HCT116 (cell line): ENCODE measurements at regions not wholly inside any gene's neighbourhood (a gene's known extent, or its start where the extent isn't known, plus 50 kb on each side); places are given as distances from the start of the nearest gene placed in this dataset.

Experiments used
- ATAC-seq: fragments of 200-7000 bp; cut with Tn5 transposase; 2 replicates; pipeline ENCODE4 v1.9.1; 2020; ENCODE audit warnings: mild to moderate bottlenecking, moderate library complexity
- BruUV-seq: library from RNA; stranded (reverse); fragments of 400-500 nt; replicated peaks from 2 replicates; lab custom pipeline; 2021; lab: Mats Ljungman, UMichigan
- CTCF ChIA-PET: fragments of 300-600 bp; sonication (Branson Sonifier 250); formaldehyde crosslinking; loops from one replicate; lab custom pipeline; 2021; ENCODE audit warnings: antibody characterized with exemption; lab: Charles Lee
- POLR2A ChIA-PET: fragments of 300-600, 350-600 bp; sonication (Branson Sonifier 250); formaldehyde crosslinking; loops from one replicate; lab custom pipeline; 2021; ENCODE audit warnings: antibody characterized with exemption; lab: Charles Lee
- RAD21 ChIA-PET, 2 experiments: fragments of 300-600 bp; sonication (Branson Sonifier 250); formaldehyde crosslinking; loops; one replicate each; lab custom pipeline; 2023; ENCODE audit warnings: low total read pairs in 2 of 2; ENCODE audit not compliant: uncharacterized antibody in 2 of 2, unreplicated experiment in 2 of 2, low non-redundant PET in 1 of 2; lab: Charles Lee
- DNase-seq: peaks from one replicate; pipeline ENCODE4 v3.0.0-alpha.2; 2010; ENCODE audit warnings: low read depth, low spot score
- H2AFZ ChIP-seq: fragments of 200-600 bp; shearing (Covaris generic), sonication (generic); 2 replicates; pipeline ENCODE4 v1.6.1; 2017; ENCODE audit warnings: low read depth, mixed run types, mixed read lengths, antibody characterized with exemption, low read length; ENCODE audit not compliant: poor library complexity, severe bottlenecking
- H3K27ac ChIP-seq: 2 replicates; pipeline ENCODE4 v1.5.1; 2012; ENCODE audit warnings: low read depth, low read length
- H3K27me3 ChIP-seq: fragments of 200-600 bp; sonication (generic); 2 replicates; pipeline ENCODE4 v1.6.1; 2016; ENCODE audit warnings: mixed run types, low read length, mixed read lengths; ENCODE audit not compliant: insufficient read depth
- H3K36me3 ChIP-seq, 2 experiments: fragments of 200-500 bp in 1 of 2; fragments of 200-600 bp in 1 of 2; sonication (Bioruptor generic) in 1 of 2; sonication (generic) in 1 of 2; 2 replicates each; pipeline versions ENCODE4 v1.5.1 to v1.6.1; 2014 to 2016; ENCODE audit warnings: low read length in 2 of 2, inconsistent platforms in 1 of 2, mixed read lengths in 1 of 2, mixed run types in 1 of 2; ENCODE audit not compliant: insufficient read depth in 2 of 2, control insufficient read depth in 1 of 2
- H3K4me1 ChIP-seq, 2 experiments: fragments of 200-600 bp in 1 of 2; sonication (generic) in 1 of 2; 2 replicates each; pipeline versions ENCODE4 v1.5.1 to v1.6.1; 2012 to 2017; ENCODE audit warnings: low read length in 2 of 2, inconsistent platforms in 1 of 2, mild to moderate bottlenecking in 1 of 2, mixed read lengths in 1 of 2, mixed run types in 1 of 2, moderate library complexity in 1 of 2; ENCODE audit not compliant: insufficient read depth in 2 of 2, control insufficient read depth in 1 of 2
- H3K4me2 ChIP-seq: fragments of 200-600 bp; sonication (generic); 2 replicates; pipeline ENCODE4 v1.6.1; 2017; ENCODE audit warnings: mixed run types, low read length, mixed read lengths
- H3K4me3 ChIP-seq, 2 experiments: fragments of 200-600 bp in 1 of 2; sonication (generic) in 1 of 2; replicated peaks in 1 of 2; 2 replicates each; pipeline ENCODE4 v1.5.1; 2011 to 2016; ENCODE audit warnings: low read length in 2 of 2, control low read depth in 1 of 2, low read depth in 1 of 2, mild to moderate bottlenecking in 1 of 2, mixed read lengths in 1 of 2, mixed run types in 1 of 2
- H3K79me2 ChIP-seq: fragments of 200-600 bp; sonication (generic); 2 replicates; pipeline ENCODE4 v1.6.1; 2017; ENCODE audit warnings: mild to moderate bottlenecking, mixed run types, low read length, moderate library complexity, mixed read lengths; ENCODE audit not compliant: insufficient read depth
- H3K9ac ChIP-seq: fragments of 200-600 bp; sonication (generic); 2 replicates; pipeline ENCODE4 v1.6.1; 2016; ENCODE audit warnings: low read length, mixed read lengths
- H3K9me2 ChIP-seq: fragments of 200-600 bp; sonication (generic), shearing (Covaris generic); 2 replicates; pipeline ENCODE4 v1.6.1; 2017; ENCODE audit warnings: mixed run types, mild to moderate bottlenecking, moderate library complexity; ENCODE audit not compliant: insufficient read depth
- H3K9me3 ChIP-seq, 2 experiments: fragments of 200-500 bp in 1 of 2; fragments of 200-600 bp in 1 of 2; sonication (Bioruptor generic) in 1 of 2; sonication (generic) in 1 of 2; 2 replicates each; pipeline ENCODE4 v1.6.1; 2014 to 2017; ENCODE audit warnings: low read length in 2 of 2, mixed read lengths in 2 of 2, inconsistent platforms in 1 of 2, low read depth in 1 of 2, mild to moderate bottlenecking in 1 of 2, mixed run types in 1 of 2, moderate library complexity in 1 of 2; ENCODE audit not compliant: control insufficient read depth in 1 of 2, insufficient read depth in 1 of 2
- H4K20me1 ChIP-seq: fragments of 200-600 bp; sonication (generic), shearing (Covaris generic); 2 replicates; pipeline ENCODE4 v1.6.1; 2017; ENCODE audit warnings: mixed run types, mild to moderate bottlenecking, moderate library complexity; ENCODE audit not compliant: insufficient read depth
- CBX3 ChIP-seq: IDR thresholded peaks from 2 replicates; pipeline ENCODE4 v1.6.1; 2012; ENCODE audit warnings: low read depth
- CEBPB ChIP-seq: IDR thresholded peaks from 2 replicates; pipeline ENCODE4 v1.6.1; 2012; ENCODE audit warnings: low read depth
- CTCF ChIP-seq, 3 experiments: fragments of 200-600 bp in 1 of 3; sonication (generic) in 1 of 3; IDR thresholded peaks in 2 of 3; conservative IDR thresholded peaks in 1 of 3; 2 replicates each; pipeline ENCODE4 v1.5.1; 2012 to 2017; ENCODE audit warnings: low read depth in 2 of 3, low read length in 2 of 3, antibody characterized with exemption in 1 of 3, borderline replicate concordance in 1 of 3, control low read depth in 1 of 3, mild to moderate bottlenecking in 1 of 3, mixed read lengths in 1 of 3, mixed run types in 1 of 3, moderate library complexity in 1 of 3; ENCODE audit not compliant: insufficient read depth in 1 of 3
- EZH2 ChIP-seq: fragments of 200-600 bp; sonication (generic); IDR thresholded peaks from 2 replicates; pipeline ENCODE4 v1.6.1; 2017; ENCODE audit warnings: antibody characterized with exemption, mixed run types
- EZH2phosphoT487 ChIP-seq: fragments of 200-600 bp; IDR thresholded peaks from 2 replicates; pipeline ENCODE4 v1.6.1; 2018; ENCODE audit warnings: antibody characterized with exemption, borderline replicate concordance
- JUND ChIP-seq: IDR thresholded peaks from 2 replicates; pipeline ENCODE4 v1.6.1; 2012
- MAX ChIP-seq: IDR thresholded peaks from 2 replicates; pipeline ENCODE4 v1.6.1; 2012
- POLR2A ChIP-seq: IDR thresholded peaks from 2 replicates; pipeline ENCODE4 v1.7.0; 2011; ENCODE audit warnings: borderline replicate concordance; ENCODE audit not compliant: insufficient read depth, insufficient read length; ENCODE audit errors: extremely low read depth
- RAD21 ChIP-seq: IDR thresholded peaks from 2 replicates; pipeline ENCODE4 v1.6.1; 2012; ENCODE audit warnings: low read depth, mild to moderate bottlenecking
- REST ChIP-seq: IDR thresholded peaks from 2 replicates; pipeline ENCODE4 v1.6.1; 2012; ENCODE audit warnings: low read depth
- SIN3A ChIP-seq: IDR thresholded peaks from 2 replicates; pipeline ENCODE4 v1.6.1; 2012; ENCODE audit warnings: low read depth
- YY1 ChIP-seq: IDR thresholded peaks from 2 replicates; pipeline ENCODE4 v1.6.1; 2011; ENCODE audit warnings: low read length, low read depth, moderate library complexity, mild to moderate bottlenecking; ENCODE audit not compliant: insufficient replicate concordance; ENCODE audit errors: extremely low read depth
- ZBTB33 ChIP-seq: IDR thresholded peaks from 2 replicates; pipeline ENCODE4 v1.6.1; 2011; ENCODE audit warnings: mild to moderate bottlenecking, low read length, moderate library complexity; ENCODE audit not compliant: insufficient replicate concordance; ENCODE audit errors: extremely low read depth
- ZFX ChIP-seq: fragments of 450-650 bp; IDR thresholded peaks from 2 replicates; pipeline ENCODE4 v1.6.1; 2017
- ZNF274 ChIP-seq: fragments of 200-500 bp; sonication (Bioruptor generic); IDR thresholded peaks from 2 replicates; pipeline ENCODE4 v1.6.1; 2014; ENCODE audit warnings: mild to moderate bottlenecking, low read depth, low read length, inconsistent platforms
- intact Hi-C: fragments of 100-400 bp; cut with micrococcal nuclease; formaldehyde crosslinking; loops from 2 replicates; pipeline ENCODE4 v1.10.0; 2022

- Histone ChIP-seq H3K27ac (no peak overlapping the region), H3K36me3 (no peaks in the 10 kb centered on the region), H2AFZ (no peak overlapping the region), H3K9me2 (no peaks in the 10 kb centered on the region), H3K4me1 (no peaks in the 10 kb centered on the region), H3K4me3 (no peak overlapping the region), H3K9me3 (no peaks in the 10 kb centered on the region), H3K27me3 (no peaks in the 10 kb centered on the region; the same call in 1 of the 2 replicates), H4K20me1 (no peaks in the 10 kb centered on the region)
- DNase-seq: no peak
- ChIA-PET RAD21 (no interaction called here), CTCF (no interaction called here)
- ATAC-seq: no peak
- no peak for TF ChIP-seq MAX
- TF ChIP-seq CBX3: no peak
- no peak for TF ChIP-seq CTCF (IDR thresholded peaks at IDR 0.05 in 2 of 3, conservative IDR thresholded peaks at IDR 0.05 in 1 of 3; ENCODE audit: borderline replicate concordance in 1 of 3, insufficient read depth in 1 of 3, low read depth in 2 of 3, low read length in 2 of 3)
- no peak for TF ChIP-seq CEBPB
- TF ChIP-seq ZBTB33: no peak
- no peak for TF ChIP-seq RAD21
- TF ChIP-seq JUND: no peak
- no peak for TF ChIP-seq EZH2phosphoT487
- TF ChIP-seq ZFX: no peak
- TF ChIP-seq POLR2A: no peak
- no peak for TF ChIP-seq REST
- no peak for TF ChIP-seq YY1
- no peak for TF ChIP-seq EZH2
- no peak for TF ChIP-seq SIN3A
- TF ChIP-seq ZNF274: no peak
- TF ChIP-seq, all 23 proteins: peak for 0
- intact Hi-C loops: no loop called here
- Histone ChIP-seq H3K4me2 (no peak overlapping the region), H3K9ac (no peak overlapping the region), H3K79me2 (no peaks in the 10 kb centered on the region)
- no TSS peak for BruUV-seq
- POLR2A ChIA-PET: interaction anchor here (0.5 kb wide), 1 partner anchor 513 kb away, joined by 3 read pairs; the partner anchor contains the start of gene XXYLT1
Observed at GRCh38 chr3:194758716-194759115, 73.0 kb downstream of the FAM43A start.
